Brain pericyte (primary cell): ENCODE measurements at regions not wholly inside any gene's neighbourhood (a gene's known extent, or its start where the extent isn't known, plus 50 kb on each side); places are given as distances from the start of the nearest gene placed in this dataset.

Experiments used
- DNase-seq: peaks from one replicate; pipeline ENCODE4 v3.0.0-alpha.2; 2012; ENCODE audit warnings: low read depth, low spot score

GRCh38 chr20:60573003-60573680, 614.9 kb downstream of the CDH26 start:
- DNase-seq = no peak

- no peak for DNase-seq
Observed at GRCh38 chr20:60576236-60576635, 618.0 kb downstream of the CDH26 start.

DNA sequence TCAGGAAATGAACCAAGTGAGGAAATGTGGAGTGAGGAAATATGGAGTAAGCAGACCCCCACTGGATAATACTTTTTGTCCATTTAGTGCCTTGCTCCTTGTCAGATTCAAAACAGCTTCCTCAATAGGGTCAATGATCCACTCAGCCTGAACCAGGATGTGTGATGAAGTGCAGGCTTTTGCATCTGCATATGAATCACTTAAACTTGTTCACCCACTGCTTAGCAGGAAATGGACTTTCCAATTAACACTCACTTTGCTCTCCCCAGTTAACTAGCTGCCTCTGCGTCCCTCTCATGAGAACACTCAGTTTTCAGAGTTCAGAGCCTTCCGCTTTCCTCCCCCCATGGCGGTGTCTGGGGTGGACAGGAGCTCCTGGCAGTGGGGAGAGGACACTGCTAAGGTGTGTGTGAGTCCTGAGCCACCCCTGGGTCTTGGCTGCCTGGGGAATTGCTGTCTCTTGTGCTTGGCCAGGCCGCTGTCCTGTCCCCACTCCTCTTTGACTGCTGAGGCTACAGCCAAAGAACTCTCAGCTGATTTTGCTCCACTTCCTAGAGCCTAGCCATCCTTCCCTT, 621.8 kb downstream of the CDH26 start:
- no peak for DNase-seq

GRCh38 chr20:60581606-60582115, 623.4 kb downstream of the CDH26 start:
- no peak for DNase-seq

DNA sequence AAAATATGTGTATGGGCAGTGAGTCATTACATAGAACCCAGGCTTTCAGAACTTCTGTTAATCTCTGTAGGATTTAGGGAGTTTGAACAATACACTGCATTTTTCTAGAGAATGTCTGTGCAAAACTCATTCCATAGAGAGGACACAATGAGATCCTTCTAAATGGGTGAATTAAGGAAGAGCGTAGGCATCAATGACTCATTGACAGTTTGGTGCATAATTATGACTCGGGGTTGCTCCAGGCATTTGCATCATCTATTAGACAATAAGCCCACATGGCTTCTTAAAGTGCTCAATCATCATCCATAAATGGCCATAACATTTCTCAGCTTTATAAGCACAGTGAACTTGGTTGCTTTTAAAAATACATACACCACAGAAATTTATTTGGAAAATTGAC, 625.5 kb downstream of the CDH26 start:
- DNase-seq = no peak

DNA sequence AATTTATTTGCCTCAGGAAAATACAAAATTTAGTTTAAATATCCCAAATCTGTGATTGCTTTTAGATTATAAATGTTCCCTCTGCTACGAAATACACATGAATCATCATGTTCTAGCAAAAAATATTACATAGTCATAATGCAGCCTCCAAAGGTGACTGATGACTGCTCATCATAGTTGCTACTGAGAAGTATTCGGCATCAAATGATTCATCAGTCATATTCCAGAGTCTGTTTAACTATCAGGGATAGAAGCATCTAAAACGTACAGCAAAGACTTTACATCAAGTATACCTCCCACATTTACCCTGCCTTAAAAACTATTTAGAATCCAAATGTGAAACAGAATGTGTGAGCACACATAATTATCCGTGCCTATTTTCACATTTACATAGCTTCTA, 626.0 kb downstream of the CDH26 start:
- no peak for DNase-seq

GRCh38 chr20:60585651-60586050, 627.4 kb downstream of the CDH26 start:
- DNase-seq = no peak

- no peak for DNase-seq
Observed at GRCh38 chr20:60586269-60587050, 628.2 kb downstream of the CDH26 start.

DNA sequence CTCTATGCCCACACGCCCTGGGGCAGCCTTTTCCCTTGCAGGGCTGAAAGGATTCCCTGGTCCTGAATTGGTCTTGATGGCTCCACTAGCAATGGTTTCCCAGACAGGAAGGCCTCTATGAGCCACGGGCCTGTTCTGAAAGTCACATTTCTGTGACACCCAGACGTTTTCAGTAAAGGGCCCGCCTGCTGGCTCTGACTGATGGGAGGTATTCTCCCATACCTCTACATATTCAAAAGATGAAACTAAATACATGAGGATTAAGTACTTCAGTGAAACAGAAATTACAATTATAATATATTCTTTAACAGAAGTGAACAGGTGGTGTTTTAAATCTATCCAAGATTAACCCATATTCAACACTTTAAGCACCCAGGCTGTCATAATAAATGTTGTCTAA, 629.8 kb downstream of the CDH26 start:
- no peak for DNase-seq

GRCh38 chr20:60589623-60590022, 631.4 kb downstream of the CDH26 start:
- no peak for DNase-seq

GRCh38 chr20:60591172-60591799, 633.1 kb downstream of the CDH26 start:
- DNase-seq = no peak

DNA sequence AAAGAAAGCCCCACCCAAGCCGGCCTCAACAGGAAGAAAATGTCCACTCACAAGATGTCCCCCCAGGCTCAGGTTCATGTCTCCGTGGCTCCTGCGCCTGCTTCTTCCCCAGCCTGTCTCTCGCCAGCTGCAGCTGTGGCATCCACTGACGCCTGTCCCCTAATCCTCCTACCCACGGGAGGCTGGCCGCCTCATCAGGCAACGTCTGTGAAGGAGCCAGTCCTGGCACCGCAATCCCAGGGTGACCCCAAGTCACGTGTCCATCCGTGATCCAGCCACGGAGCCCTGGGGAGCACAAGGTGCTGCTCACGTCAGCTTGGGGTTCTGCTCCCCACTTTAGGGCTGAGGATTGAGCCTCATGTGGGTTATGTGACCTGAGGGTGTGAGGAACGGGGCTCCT, 640.3 kb downstream of the CDH26 start:
- DNase-seq = no peak

DNA sequence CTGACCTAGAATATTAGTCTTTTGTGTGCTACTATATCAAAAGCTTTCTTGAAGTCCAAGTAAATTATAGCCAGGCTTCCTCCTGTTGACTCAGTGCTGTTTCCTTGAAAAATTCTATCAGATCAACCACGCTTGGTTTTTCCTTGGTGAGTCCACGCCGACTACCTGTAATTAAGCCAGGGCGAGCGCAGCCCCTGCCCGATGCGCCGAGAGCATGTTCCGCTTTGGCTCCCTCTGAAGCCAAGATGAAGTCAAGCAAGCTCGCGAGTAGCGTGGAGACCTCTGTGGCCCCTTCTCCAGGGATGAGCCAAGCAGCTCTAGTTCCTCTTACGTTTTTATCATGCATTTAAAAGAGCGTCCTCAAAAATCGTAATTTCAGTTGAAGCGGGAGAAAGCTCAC, 641.2 kb downstream of the CDH26 start:
- no peak for DNase-seq

DNA sequence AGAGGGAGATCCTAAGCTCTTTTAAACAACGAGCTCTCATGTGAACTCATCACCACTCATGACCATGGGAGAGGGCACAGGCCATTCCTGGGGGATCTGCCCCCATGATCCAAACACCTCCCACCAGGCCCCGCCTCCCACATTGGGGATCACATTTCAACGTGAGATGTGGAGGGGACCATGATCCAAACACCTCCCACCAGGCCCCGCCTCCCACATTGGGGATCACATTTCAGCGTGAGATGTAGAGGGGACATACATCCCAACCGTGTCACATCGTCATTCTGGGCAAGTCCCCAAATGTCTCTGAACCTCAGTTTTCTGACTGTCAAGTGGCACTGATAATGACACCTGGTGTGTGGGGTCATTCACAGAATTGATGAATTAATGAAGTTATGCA, 641.8 kb downstream of the CDH26 start:
- no peak for DNase-seq

- DNase-seq = no peak
Observed at GRCh38 chr20:60624066-60624465, 628.0 kb upstream of the CDH4 start.

DNA sequence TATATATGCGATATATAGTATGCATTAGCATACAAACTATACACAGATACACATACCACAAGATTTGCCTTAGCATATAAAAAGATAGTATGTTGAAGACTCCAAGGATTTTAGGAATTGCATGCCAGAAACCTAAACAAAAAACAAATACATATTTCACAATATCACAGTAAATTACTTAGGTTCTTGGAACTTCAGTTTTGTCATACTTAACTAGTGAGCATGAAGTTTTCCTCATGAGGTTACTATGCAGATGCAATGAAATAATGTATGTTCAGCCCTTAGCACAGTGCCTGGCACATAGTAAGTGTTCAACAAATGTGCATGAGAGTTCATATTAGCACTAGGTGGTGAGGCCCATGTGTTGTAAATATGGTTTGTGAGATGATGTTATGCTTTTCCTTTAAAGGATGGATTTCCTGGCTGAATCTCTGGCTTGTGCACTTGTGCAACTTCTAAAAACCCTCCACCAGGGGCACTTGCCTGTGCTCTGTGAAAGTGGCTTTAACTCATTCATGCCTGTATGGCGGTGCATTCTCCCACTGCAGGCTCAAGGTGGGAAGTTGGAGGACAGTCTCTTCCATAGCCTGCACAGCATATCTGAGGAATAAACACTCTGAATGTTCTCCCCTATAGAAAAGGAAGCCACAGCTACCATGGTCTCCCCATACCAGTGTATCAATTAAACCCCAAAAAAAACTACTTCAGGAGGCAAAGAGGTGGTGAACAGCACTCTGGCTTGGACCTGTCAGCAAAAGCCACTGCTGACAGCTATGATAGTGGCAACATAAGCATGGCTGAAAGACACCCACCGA, 624.1 kb upstream of the CDH4 start:
- DNase-seq = no peak

DNA sequence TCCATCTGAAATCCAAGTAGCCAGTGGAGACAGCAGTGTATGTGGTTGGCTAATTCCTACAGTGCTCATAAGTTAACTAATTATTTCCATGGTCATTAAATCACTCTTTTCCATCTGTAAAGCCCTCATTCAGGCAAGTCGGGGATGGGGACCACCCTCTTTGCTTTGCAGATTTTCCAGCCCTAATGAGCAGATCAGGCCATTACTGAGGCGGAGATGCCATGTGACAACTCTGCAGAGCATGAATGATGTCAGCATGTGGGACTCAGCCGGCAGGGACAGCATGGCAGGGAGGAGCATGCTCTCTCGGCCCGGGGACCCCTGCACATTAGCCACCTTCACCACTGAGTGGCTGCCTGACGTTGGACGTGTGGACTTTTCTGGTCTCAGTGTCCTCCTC, 623.3 kb upstream of the CDH4 start:
- DNase-seq = no peak

GRCh38 chr20:60629206-60629605, 622.9 kb upstream of the CDH4 start:
- DNase-seq = no peak

DNA sequence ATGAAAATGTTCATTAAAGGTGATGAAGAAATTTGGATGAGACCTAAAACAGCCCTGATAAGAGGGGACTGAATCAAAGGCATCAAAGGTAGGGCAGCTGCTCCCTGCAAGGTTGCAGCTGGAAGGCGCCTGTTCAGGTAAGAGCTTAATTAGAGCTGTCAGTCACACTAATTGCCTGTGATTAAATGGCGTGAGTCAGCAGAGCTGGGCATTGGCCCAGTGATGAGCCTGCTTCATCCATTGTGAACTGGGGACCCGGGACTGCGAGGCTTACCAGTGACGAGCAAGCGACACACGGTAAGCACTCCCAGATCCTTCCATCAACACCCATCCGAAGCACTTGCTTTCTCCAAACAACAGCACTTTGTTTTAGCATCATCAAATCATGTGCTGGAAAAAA, 621.5 kb upstream of the CDH4 start:
- no peak for DNase-seq

DNA sequence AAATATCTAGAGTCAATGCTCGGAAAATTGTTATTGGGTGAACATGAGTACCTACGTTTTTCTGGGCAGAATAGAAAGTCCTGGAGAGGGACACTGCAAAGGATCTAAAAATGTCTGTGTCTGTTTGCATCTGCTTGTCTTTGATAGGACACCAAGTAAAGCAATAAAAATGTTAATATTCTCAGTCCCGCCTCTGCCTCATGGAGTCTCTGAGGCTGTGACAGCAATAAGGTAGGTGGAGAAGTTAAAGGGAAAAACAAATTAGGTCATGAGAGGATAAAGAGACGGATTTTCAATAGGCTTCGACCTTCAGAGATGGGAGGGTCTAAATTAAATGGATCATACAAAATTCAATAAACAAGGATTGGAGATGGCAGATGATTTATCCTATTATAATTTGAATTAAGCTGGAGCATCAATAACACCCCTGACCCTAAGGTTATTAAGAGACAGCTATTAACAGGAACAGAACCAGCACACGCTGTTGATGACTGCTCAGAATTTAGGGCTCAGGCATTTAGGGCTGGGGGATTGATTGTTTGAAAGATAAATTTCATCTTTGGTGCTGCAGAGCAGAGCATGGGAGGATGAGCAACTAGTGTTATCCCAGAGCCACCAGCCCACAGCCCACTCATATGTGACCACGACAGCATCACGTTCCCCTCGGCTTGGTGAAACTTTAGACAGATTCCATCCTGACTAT, 620.3 kb upstream of the CDH4 start:
- DNase-seq = no peak
